ENCODE measurements at regions not wholly inside any gene's neighbourhood (a gene's known extent, or its start where the extent isn't known, plus 50 kb on each side); places are given as distances from the start of the nearest gene placed in this dataset.

GRCh38 chr10:83809001-83809400 is 330.3 kb upstream of the GHITM start:
- Histone ChIP-seq H3K9me3 (ENCODE audit: control insufficient read depth, insufficient read depth, low read length) (peaks cover 6% of the 10 kb centered on the region), H3K27ac (ENCODE audit: low read depth, low read length) (no peak overlapping the region), H3K4me3 (ENCODE audit: low read depth, low read length) (no peak overlapping the region), H3K27me3 (ENCODE audit: control insufficient read depth, insufficient read depth, low read length) (no peaks in the 10 kb centered on the region)
- TF ChIP-seq, protein P1, sequence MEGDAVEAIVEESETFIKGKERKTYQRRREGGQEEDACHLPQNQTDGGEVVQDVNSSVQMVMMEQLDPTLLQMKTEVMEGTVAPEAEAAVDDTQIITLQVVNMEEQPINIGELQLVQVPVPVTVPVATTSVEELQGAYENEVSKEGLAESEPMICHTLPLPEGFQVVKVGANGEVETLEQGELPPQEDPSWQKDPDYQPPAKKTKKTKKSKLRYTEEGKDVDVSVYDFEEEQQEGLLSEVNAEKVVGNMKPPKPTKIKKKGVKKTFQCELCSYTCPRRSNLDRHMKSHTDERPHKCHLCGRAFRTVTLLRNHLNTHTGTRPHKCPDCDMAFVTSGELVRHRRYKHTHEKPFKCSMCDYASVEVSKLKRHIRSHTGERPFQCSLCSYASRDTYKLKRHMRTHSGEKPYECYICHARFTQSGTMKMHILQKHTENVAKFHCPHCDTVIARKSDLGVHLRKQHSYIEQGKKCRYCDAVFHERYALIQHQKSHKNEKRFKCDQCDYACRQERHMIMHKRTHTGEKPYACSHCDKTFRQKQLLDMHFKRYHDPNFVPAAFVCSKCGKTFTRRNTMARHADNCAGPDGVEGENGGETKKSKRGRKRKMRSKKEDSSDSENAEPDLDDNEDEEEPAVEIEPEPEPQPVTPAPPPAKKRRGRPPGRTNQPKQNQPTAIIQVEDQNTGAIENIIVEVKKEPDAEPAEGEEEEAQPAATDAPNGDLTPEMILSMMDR (IDR thresholded peaks at IDR 0.05; ENCODE audit: low read depth, low read length), result no peak
- POLR2A ChIA-PET, result no interaction called here
- DNase-seq (ENCODE audit: low read depth, low spot score), result no peak
- CTCF ChIA-PET, result no interaction called here

DNA sequence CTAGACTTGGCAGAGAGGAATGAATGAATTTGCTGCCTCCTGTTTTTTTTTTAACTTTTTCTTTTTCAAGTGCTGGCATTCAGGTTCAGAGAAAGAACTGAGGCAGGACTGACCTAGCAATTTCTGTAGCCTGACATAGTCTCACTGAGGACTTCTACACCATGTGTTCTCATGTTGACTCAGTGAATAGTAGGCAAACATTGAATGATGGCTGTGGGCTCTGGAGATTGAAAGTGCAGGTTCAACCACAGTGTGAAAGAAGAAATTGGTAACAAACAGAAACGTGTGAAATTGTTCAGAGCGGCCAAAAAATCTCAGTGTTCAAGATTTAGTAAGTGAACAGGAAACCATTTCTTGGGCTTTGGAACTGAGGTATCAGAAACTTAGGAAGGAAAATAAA is 322.4 kb upstream of the GHITM start:
- Histone ChIP-seq H3K9me3 (ENCODE audit: control insufficient read depth, insufficient read depth, low read length) (peaks cover 3% of the 10 kb centered on the region; the same call in 1 of the 2 replicates), H3K4me3 (ENCODE audit: low read depth, low read length) (no peak overlapping the region), H3K27ac (ENCODE audit: low read depth, low read length) (no peak overlapping the region)

DNA sequence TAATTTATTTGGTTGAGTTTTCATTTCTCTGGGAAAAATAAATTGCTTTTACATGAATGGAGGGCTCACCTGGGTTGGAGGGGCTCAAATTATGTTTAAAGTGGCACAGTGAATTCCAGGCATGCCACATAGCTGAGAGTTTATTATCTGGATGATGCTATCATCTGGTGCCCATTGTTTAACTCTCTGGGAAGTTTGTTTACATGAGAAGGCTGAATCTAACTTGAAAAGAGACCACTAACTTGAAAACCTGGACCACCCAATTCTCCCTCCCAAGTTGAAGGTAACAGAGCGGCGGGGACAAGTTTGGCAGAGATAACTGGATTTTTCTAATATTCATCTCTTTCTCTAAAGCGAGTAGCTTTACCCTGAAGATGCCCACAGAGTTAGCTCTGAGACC is 321.5 kb upstream of the GHITM start:
- no peaks in the 10 kb centered on the region for H3K27me3 ChIP-seq (ENCODE audit: control insufficient read depth, insufficient read depth, low read length)
- TF ChIP-seq, protein P1 (IDR thresholded peaks at IDR 0.05; ENCODE audit: low read depth, low read length), result no peak
- ChIA-PET CTCF (no interaction called here), POLR2A (no interaction called here)
- no peak overlapping the region for H3K27ac ChIP-seq (ENCODE audit: low read depth, low read length)
- no peak overlapping the region for H3K4me3 ChIP-seq (ENCODE audit: low read depth, low read length)
- no peak for DNase-seq (ENCODE audit: low read depth, low spot score)
- peaks cover 10% of the 10 kb centered on the region for H3K9me3 ChIP-seq (ENCODE audit: control insufficient read depth, insufficient read depth, low read length)

More for the DNA sequence above, 322.4 kb upstream of the GHITM start:
- H3K27me3 ChIP-seq (ENCODE audit: control insufficient read depth, insufficient read depth, low read length), result no peaks in the 10 kb centered on the region
- ChIA-PET POLR2A (no interaction called here), CTCF (no interaction called here)
- DNase-seq (ENCODE audit: low read depth, low spot score), result no peak
- TF ChIP-seq, protein P1 (IDR thresholded peaks at IDR 0.05; ENCODE audit: low read depth, low read length), result no peak

- CTCF ChIA-PET, result no interaction called here
- DNase-seq (ENCODE audit: low read depth, low spot score), result no peak
- TF ChIP-seq, protein P1 (IDR thresholded peaks at IDR 0.05; ENCODE audit: low read depth, low read length), result no peak
- POLR2A ChIA-PET, result no interaction called here
- Histone ChIP-seq H3K27ac (ENCODE audit: low read depth, low read length) (no peak overlapping the region), H3K9me3 (ENCODE audit: control insufficient read depth, insufficient read depth, low read length) (peaks cover 21% of the 10 kb centered on the region), H3K27me3 (ENCODE audit: control insufficient read depth, insufficient read depth, low read length) (no peaks in the 10 kb centered on the region), H3K4me3 (ENCODE audit: low read depth, low read length) (no peak overlapping the region)
Observed at GRCh38 chr10:83819609-83820008, 319.7 kb upstream of the GHITM start.

- POLR2A ChIA-PET, result no interaction called here
- TF ChIP-seq, protein P1 (IDR thresholded peaks at IDR 0.05; ENCODE audit: low read depth, low read length), result no peak
- Histone ChIP-seq H3K4me3 (ENCODE audit: low read depth, low read length) (no peak overlapping the region), H3K27ac (ENCODE audit: low read depth, low read length) (no peak overlapping the region), H3K27me3 (ENCODE audit: control insufficient read depth, insufficient read depth, low read length) (no peaks in the 10 kb centered on the region), H3K9me3 (ENCODE audit: control insufficient read depth, insufficient read depth, low read length) (peaks cover 18% of the 10 kb centered on the region)
- CTCF ChIA-PET, result no interaction called here
- DNase-seq (ENCODE audit: low read depth, low spot score), result no peak
Observed at GRCh38 chr10:83820033-83820432, 319.3 kb upstream of the GHITM start.
